EH (cell line): ENCODE measurements at regions not wholly inside any gene's neighbourhood (a gene's known extent, or its start where the extent isn't known, plus 50 kb on each side); places are given as distances from the start of the nearest gene placed in this dataset.
"Not testable (repeated sequence)": the region's sequence is repeated elsewhere in the genome, so short reads cannot be mapped to it uniquely, and the experiment has no call there.

Source experiments
- DNase-seq: peaks from one replicate; pipeline ENCODE4 v3.0.0-alpha.2; 2015; ENCODE audit warnings: low read depth

- DNase-seq, result no peak
Observed at GRCh38 chr2:241983571-241984270, 114.2 kb downstream of the RTP5 start.

GRCh38 chr2:241984271-241984655 is 114.7 kb downstream of the RTP5 start:
- no peak for DNase-seq

- no peak for DNase-seq
Observed at GRCh38 chr2:241984658-241985057, 115.1 kb downstream of the RTP5 start.

- DNase-seq, result not testable (repeated sequence)
Observed at GRCh38 chr2:241985161-241985985, 115.8 kb downstream of the RTP5 start.

- no peak for DNase-seq
Observed at GRCh38 chr2:241985986-241986329, 116.4 kb downstream of the RTP5 start.

- no peak for DNase-seq
Observed at GRCh38 chr2:241986836-241987641, 117.5 kb downstream of the RTP5 start.

GRCh38 chr2:241987726-241988125 is 118.2 kb downstream of the RTP5 start:
- DNase-seq, result no peak

- DNase-seq, result no peak
Observed at GRCh38 chr2:241988146-241988545, 118.6 kb downstream of the RTP5 start.

- DNase-seq, result no peak
Observed at GRCh38 chr2:241989074-241989473, 119.5 kb downstream of the RTP5 start.

GRCh38 chr2:241990466-241990865 is 120.9 kb downstream of the RTP5 start:
- DNase-seq, result no peak

- DNase-seq, result no peak
Observed at GRCh38 chr2:241991299-241991698, 121.8 kb downstream of the RTP5 start.

GRCh38 chr2:241992753-241993152 is 123.2 kb downstream of the RTP5 start:
- no peak for DNase-seq

- DNase-seq, result no peak
Observed at GRCh38 chr2:241993386-241994005, 124.0 kb downstream of the RTP5 start.

GRCh38 chr2:241994086-241994485 is 124.6 kb downstream of the RTP5 start:
- DNase-seq, result no peak

GRCh38 chr2:241994556-241995213 is 125.2 kb downstream of the RTP5 start:
- DNase-seq, result no peak

- DNase-seq, result no peak
Observed at GRCh38 chr2:241996100-241996499, 126.6 kb downstream of the RTP5 start.

- no peak for DNase-seq
Observed at GRCh38 chr2:241997017-241997416, 127.5 kb downstream of the RTP5 start.

- DNase-seq, result no peak
Observed at GRCh38 chr2:241999184-241999583, 129.7 kb downstream of the RTP5 start.

- DNase-seq, result no peak
Observed at GRCh38 chr2:242001853-242002252, 132.3 kb downstream of the RTP5 start.

- DNase-seq, result no peak
Observed at GRCh38 chr2:242002944-242003343, 133.4 kb downstream of the RTP5 start.

GRCh38 chr2:242004223-242004901 is 134.8 kb downstream of the RTP5 start:
- no peak for DNase-seq
